ENCODE measurements at regions not wholly inside any gene's neighbourhood (a gene's known extent, or its start where the extent isn't known, plus 50 kb on each side); places are given as distances from the start of the nearest gene placed in this dataset.

DNA sequence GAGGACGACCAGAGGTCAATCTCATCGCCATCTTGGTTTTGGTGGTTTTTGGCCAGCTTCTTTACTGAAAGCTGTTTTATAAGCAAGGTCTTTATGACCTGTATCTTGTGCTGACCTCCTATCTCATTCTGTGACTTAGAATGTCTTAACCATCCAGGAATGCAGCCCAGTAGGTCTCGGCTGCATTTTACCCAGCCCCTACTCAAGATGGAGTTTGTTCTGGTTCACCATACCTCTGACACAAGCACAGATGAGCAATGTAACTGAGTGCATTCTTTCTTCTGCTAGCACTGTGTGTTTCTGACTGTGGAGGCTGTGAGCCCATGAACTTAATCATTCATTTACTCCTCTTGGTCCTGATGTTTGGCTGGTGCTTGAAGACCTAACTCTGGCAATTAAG, 794.5 kb upstream of the CELF2 start:
- TF ChIP-seq CTCF (IDR thresholded peaks at IDR 0.05; ENCODE audit: insufficient read depth, low read depth, low read length) = no peak
- no peak for TF ChIP-seq EZH2 (IDR thresholded peaks at IDR 0.05; ENCODE audit: insufficient read depth, low read length)
